H9 (cell line): ENCODE measurements at regions not wholly inside any gene's neighbourhood (a gene's known extent, or its start where the extent isn't known, plus 50 kb on each side); places are given as distances from the start of the nearest gene placed in this dataset.
A peak's percentile ranks its signal among the peaks of the same experiment; 100 is the strongest.

ENCODE experiments used
- DNase-seq: peaks from one replicate; pipeline ENCODE4 v3.0.0-alpha.2; 2017
- H2AFZ ChIP-seq: one replicate; pipeline ENCODE4 v1.6.1; 2013; ENCODE audit warnings: mild to moderate bottlenecking, low read length, control low read depth, moderate library complexity
- H2AK5ac ChIP-seq: 2 replicates; pipeline ENCODE4 v1.6.1; 2013; ENCODE audit warnings: low read length, control low read depth, mixed read lengths; ENCODE audit not compliant: insufficient read length
- H2BK120ac ChIP-seq: one replicate; pipeline ENCODE4 v1.6.1; 2013; ENCODE audit warnings: low read depth, mild to moderate bottlenecking, low read length, control low read depth, inconsistent platforms; ENCODE audit not compliant: poor library complexity, severe bottlenecking
- H2BK12ac ChIP-seq: 2 replicates; pipeline ENCODE4 v1.6.1; 2013; ENCODE audit warnings: low read length, control low read depth, mixed read lengths, low read depth; ENCODE audit not compliant: insufficient read length
- H2BK15ac ChIP-seq: 2 replicates; pipeline ENCODE4 v1.6.1; 2013; ENCODE audit warnings: low read depth, low read length, control low read depth
- H2BK20ac ChIP-seq: one replicate; pipeline ENCODE4 v1.6.1; 2013; ENCODE audit warnings: low read depth, mild to moderate bottlenecking, low read length, control low read depth, inconsistent platforms; ENCODE audit not compliant: poor library complexity, severe bottlenecking
- H2BK5ac ChIP-seq: 2 replicates; pipeline ENCODE4 v1.6.1; 2013; ENCODE audit warnings: low read length, control low read depth, mixed read lengths; ENCODE audit not compliant: insufficient read length
- H3K14ac ChIP-seq: 2 replicates; pipeline ENCODE4 v1.6.1; 2013; ENCODE audit warnings: low read length, control low read depth; ENCODE audit not compliant: insufficient read depth
- H3K18ac ChIP-seq: 2 replicates; pipeline ENCODE4 v1.6.1; 2013; ENCODE audit warnings: low read depth, mild to moderate bottlenecking, mixed read lengths, low read length, control low read depth; ENCODE audit not compliant: insufficient read length
- H3K23ac ChIP-seq: 2 replicates; pipeline ENCODE4 v1.6.1; 2013; ENCODE audit warnings: low read length, control low read depth, mixed read lengths, low read depth; ENCODE audit not compliant: insufficient read length
- H3K23me2 ChIP-seq: 2 replicates; pipeline ENCODE4 v1.6.1; 2013; ENCODE audit warnings: low read depth, mild to moderate bottlenecking, mixed read lengths, low read length, control low read depth; ENCODE audit not compliant: insufficient read length, poor library complexity, severe bottlenecking
- H3K27ac ChIP-seq: 2 replicates; pipeline ENCODE4 v1.5.1; 2013; ENCODE audit warnings: low read length, control low read depth, mixed read lengths, low read depth; ENCODE audit not compliant: insufficient read length
- H3K27me3 ChIP-seq: 2 replicates; pipeline ENCODE4 v1.6.1; 2013; ENCODE audit warnings: low read length, control low read depth, inconsistent platforms; ENCODE audit not compliant: insufficient read depth
- H3K4ac ChIP-seq: 2 replicates; pipeline ENCODE4 v1.6.1; 2013; ENCODE audit warnings: low read depth, mild to moderate bottlenecking, control low read depth, inconsistent platforms, low read length, moderate library complexity
- H3K4me1 ChIP-seq: 2 replicates; pipeline ENCODE4 v1.6.1; 2013; ENCODE audit warnings: low read length, control low read depth, inconsistent platforms; ENCODE audit not compliant: insufficient read depth
- H3K4me2 ChIP-seq: 2 replicates; pipeline ENCODE4 v1.6.1; 2013; ENCODE audit warnings: low read length, control low read depth, mixed read lengths; ENCODE audit not compliant: insufficient read length, insufficient read depth
- H3K56ac ChIP-seq: 2 replicates; pipeline ENCODE4 v1.6.1; 2013; ENCODE audit warnings: low read depth, mild to moderate bottlenecking, mixed read lengths, low read length, control low read depth; ENCODE audit not compliant: insufficient read length
- H3K79me1 ChIP-seq: 2 replicates; pipeline ENCODE4 v1.6.1; 2013; ENCODE audit warnings: low read depth, mild to moderate bottlenecking, moderate library complexity, low read length, control low read depth, inconsistent platforms; ENCODE audit not compliant: insufficient read depth, poor library complexity, severe bottlenecking
- H3K79me2 ChIP-seq: 2 replicates; pipeline ENCODE4 v1.6.1; 2013; ENCODE audit warnings: low read length, control low read depth, inconsistent platforms; ENCODE audit not compliant: insufficient read depth
- H3K9ac ChIP-seq: 2 replicates; pipeline ENCODE4 v1.6.1; 2013; ENCODE audit warnings: low read length, control low read depth, mixed read lengths; ENCODE audit not compliant: insufficient read length; ENCODE audit errors: extremely low read depth
- H3K9me3 ChIP-seq: one replicate; pipeline ENCODE4 v1.6.1; 2013; ENCODE audit warnings: low read depth, low read length, inconsistent platforms; ENCODE audit not compliant: control insufficient read depth
- H3T11ph ChIP-seq: one replicate; pipeline ENCODE4 v1.6.1; 2013; ENCODE audit warnings: mild to moderate bottlenecking, low read length, control low read depth, inconsistent platforms
- H4K20me1 ChIP-seq: one replicate; pipeline ENCODE4 v1.6.1; 2013; ENCODE audit not compliant: control insufficient read depth, insufficient read length, insufficient read depth
- H4K5ac ChIP-seq: 2 replicates; pipeline ENCODE4 v1.6.1; 2013; ENCODE audit warnings: low read depth, mild to moderate bottlenecking, mixed read lengths, low read length, control low read depth; ENCODE audit not compliant: insufficient read length
- H4K8ac ChIP-seq: replicated peaks from 2 replicates; pipeline ENCODE4 v1.6.1; 2013; ENCODE audit warnings: low read length, control low read depth, mixed read lengths, low read depth; ENCODE audit not compliant: insufficient read length
- H4K91ac ChIP-seq: 2 replicates; pipeline ENCODE4 v1.6.1; 2013; ENCODE audit warnings: low read depth, mild to moderate bottlenecking, moderate library complexity, mixed read lengths, low read length, control low read depth; ENCODE audit not compliant: insufficient read length
- H3K27ac Mint-ChIP-seq, 3 experiments: 2 replicates in 2 of 3; 3 replicates in 1 of 3; pipeline ENCODE4 v1.8.0; 2020 to 2021; ENCODE audit warnings: mixed read lengths in 3 of 3, mild to moderate bottlenecking in 1 of 3, moderate library complexity in 1 of 3
- H3K27me3 Mint-ChIP-seq: 2 replicates; pipeline ENCODE4 v1.8.0; 2021; ENCODE audit warnings: low read depth, mild to moderate bottlenecking, moderate library complexity, mixed read lengths
- H3K36me3 Mint-ChIP-seq, 3 experiments: 2 replicates in 2 of 3; 3 replicates in 1 of 3; pipeline ENCODE4 v1.8.0; 2020 to 2021; ENCODE audit warnings: low read depth in 3 of 3, mixed read lengths in 3 of 3; ENCODE audit not compliant: insufficient read depth in 1 of 3
- H3K4me1 Mint-ChIP-seq, 2 experiments: 2 replicates each; pipeline ENCODE4 v1.8.0; 2020; ENCODE audit warnings: mixed read lengths in 2 of 2
- H3K4me3 Mint-ChIP-seq, 2 experiments: 2 replicates in 1 of 2; 3 replicates in 1 of 2; pipeline ENCODE4 v1.8.0; 2020 to 2021; ENCODE audit warnings: mild to moderate bottlenecking in 2 of 2, mixed read lengths in 2 of 2, moderate library complexity in 1 of 2
- H3K9me3 Mint-ChIP-seq, 2 experiments: 2 replicates in 1 of 2; 3 replicates in 1 of 2; pipeline ENCODE4 v1.8.0; 2020; ENCODE audit warnings: mild to moderate bottlenecking in 2 of 2, mixed read lengths in 2 of 2, moderate library complexity in 1 of 2
- WGBS: extraction: QIAGEN DNeasy Blood & Tissue Kit; methylation state at CpG from one replicate; pipeline ENCODE4 v1.1.7; 2013; ENCODE audit warnings: missing lambda C conversion rate, low lambda C conversion rate, mixed read lengths; ENCODE audit not compliant: insufficient read length; ENCODE audit errors: extremely low coverage; 5-methylcytosine and 5-hydroxymethylcytosine counted together
- TF ChIP-seq, protein P1 (sequence below): fragments of 200-600 bp; sonication (generic); conservative IDR thresholded peaks from 3 replicates; pipeline ENCODE4 v1.8.0; 2021; ENCODE audit warnings: antibody characterized with exemption, mild to moderate bottlenecking

DNA sequence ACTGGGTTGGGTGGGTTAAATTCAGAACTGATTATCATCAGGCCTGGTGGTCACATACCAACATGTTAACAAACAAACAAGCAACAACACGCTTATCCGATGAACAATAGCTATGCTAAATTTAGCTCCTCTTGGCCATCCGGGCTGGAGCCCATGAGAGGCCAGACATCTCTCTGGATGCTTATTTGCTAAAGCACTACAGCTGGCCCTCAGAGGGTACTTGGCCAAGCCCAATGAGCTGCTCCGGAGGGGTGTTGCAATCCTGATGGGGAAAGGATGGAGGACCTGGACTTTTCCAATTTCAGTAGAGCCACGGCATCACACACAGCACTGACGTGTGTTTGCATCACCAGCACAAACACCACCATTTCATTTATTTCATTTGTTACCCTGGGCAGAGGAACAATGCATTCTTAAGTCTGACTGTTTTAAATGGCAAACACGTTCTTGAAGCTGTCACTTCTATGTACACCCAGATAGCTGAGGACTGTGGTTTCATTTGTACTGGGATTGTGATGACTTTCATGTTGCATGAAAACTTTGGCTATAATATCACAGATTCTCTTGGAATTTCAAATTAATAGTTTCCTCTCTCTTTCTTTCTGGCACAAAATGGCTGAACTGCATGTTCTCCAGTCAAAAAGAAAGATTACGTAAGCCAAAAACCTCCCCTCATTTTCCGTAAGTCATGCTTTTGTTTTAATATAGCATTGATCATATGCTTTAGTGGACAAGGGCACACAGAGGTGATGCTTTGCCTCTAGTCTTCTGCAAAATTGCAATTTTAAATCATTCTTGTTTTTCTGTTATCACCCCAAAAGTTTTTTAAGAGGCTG lies 359.8 kb upstream of the KAZN start:
- H3T11ph ChIP-seq, result no peak overlapping the region

More for the DNA sequence above, 359.8 kb upstream of the KAZN start:
- no peak overlapping the region for H4K8ac ChIP-seq
- H4K20me1 ChIP-seq, result no peaks in the 10 kb centered on the region
- no peak for DNase-seq
- no peak overlapping the region for H2BK5ac ChIP-seq
- no peak overlapping the region for H3K27ac ChIP-seq
- no peak overlapping the region for H3K4ac ChIP-seq
- no peaks in the 10 kb centered on the region for H3K27me3 ChIP-seq
- no peak overlapping the region for H2BK20ac ChIP-seq
- no peak overlapping the region for H2BK120ac ChIP-seq
- no peaks in the 10 kb centered on the region for H3K79me1 ChIP-seq
- no peak overlapping the region for H3K14ac ChIP-seq
- no peaks in the 10 kb centered on the region for H3K23me2 ChIP-seq
- H3K23ac ChIP-seq, result no peak overlapping the region
- H2BK12ac ChIP-seq, result no peak overlapping the region
- no peaks in the 10 kb centered on the region for H3K79me2 ChIP-seq
- H2AK5ac ChIP-seq, result no peak overlapping the region
- no peak overlapping the region for H3K18ac ChIP-seq
- H3K4me2 ChIP-seq, result no peak overlapping the region
- no peak overlapping the region for H4K5ac ChIP-seq
- H2AFZ ChIP-seq, result no peak overlapping the region
- H3K9me3 ChIP-seq, result no peaks in the 10 kb centered on the region
- H3K9ac ChIP-seq, result no peak overlapping the region
- H4K91ac ChIP-seq, result no peak overlapping the region
- WGBS, result no CpG with 5 or more reads among the region's 9 CpGs
- TF ChIP-seq, protein P1, sequence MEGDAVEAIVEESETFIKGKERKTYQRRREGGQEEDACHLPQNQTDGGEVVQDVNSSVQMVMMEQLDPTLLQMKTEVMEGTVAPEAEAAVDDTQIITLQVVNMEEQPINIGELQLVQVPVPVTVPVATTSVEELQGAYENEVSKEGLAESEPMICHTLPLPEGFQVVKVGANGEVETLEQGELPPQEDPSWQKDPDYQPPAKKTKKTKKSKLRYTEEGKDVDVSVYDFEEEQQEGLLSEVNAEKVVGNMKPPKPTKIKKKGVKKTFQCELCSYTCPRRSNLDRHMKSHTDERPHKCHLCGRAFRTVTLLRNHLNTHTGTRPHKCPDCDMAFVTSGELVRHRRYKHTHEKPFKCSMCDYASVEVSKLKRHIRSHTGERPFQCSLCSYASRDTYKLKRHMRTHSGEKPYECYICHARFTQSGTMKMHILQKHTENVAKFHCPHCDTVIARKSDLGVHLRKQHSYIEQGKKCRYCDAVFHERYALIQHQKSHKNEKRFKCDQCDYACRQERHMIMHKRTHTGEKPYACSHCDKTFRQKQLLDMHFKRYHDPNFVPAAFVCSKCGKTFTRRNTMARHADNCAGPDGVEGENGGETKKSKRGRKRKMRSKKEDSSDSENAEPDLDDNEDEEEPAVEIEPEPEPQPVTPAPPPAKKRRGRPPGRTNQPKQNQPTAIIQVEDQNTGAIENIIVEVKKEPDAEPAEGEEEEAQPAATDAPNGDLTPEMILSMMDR, result no peak
- no peak overlapping the region for H3K4me3 Mint-ChIP-seq
- H3K9me3 Mint-ChIP-seq, result no peaks in the 10 kb centered on the region
- H3K27me3 Mint-ChIP-seq, result no peaks in the 10 kb centered on the region
- no peak overlapping the region for H3K27ac Mint-ChIP-seq
- H3K56ac ChIP-seq, result no peak overlapping the region
- no peaks in the 10 kb centered on the region; a peak in 1 of 7 replicates for H3K36me3 Mint-ChIP-seq
- peaks cover 16 to 18% of the 10 kb centered on the region in 2 experiments for H3K4me1 Mint-ChIP-seq
- H3K4me1 ChIP-seq, result no peaks in the 10 kb centered on the region
- 0 out of 2 replicates have a peak overlapping the region, but pooled peaks have one; percentile 9 for H2BK15ac ChIP-seq
